ENCODE measurements at regions not wholly inside any gene's neighbourhood (a gene's known extent, or its start where the extent isn't known, plus 50 kb on each side); places are given as distances from the start of the nearest gene placed in this dataset.

DNA sequence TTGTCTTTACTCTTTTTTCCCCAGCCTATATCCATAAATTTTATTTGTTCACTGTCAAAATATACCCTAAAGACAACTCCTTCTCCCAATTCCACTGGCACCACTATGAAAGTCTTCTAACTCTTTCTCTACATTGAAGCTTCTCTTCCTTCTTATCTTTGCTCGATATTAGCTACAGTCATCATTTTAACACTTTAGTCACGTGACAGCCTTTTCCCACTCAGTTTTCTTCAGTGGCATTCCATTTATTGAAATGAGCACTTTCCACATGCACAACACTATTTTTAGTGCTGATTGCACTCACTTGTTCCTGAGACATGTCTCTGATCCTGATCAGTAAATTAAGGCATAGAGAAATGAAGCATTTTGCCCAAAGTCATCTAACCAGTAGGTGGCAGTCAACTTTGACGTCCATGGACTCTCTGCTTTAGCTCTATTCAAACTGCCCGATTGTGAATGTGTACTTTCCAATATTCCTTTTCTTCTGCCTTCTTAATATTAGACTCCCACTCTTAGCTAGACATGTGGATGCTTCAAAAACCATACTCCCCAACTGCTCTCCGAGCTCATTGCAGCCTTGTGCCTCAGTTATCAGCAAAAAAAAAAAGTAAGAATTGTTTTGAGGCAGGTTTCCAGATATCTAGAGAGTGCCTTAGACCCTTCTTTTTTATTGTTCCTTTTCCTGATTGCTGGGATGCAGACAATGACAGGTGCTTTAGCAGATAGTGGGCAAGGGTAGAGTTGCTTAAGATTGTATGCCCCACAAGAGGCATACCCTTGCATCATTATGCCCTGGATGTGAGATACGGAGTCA lies 394.4 kb upstream of the ADGRL3 start:
- DNase-seq (ENCODE audit: insufficient read length, low spot score) (no peak), FAIRE-seq (no peak)

DNA sequence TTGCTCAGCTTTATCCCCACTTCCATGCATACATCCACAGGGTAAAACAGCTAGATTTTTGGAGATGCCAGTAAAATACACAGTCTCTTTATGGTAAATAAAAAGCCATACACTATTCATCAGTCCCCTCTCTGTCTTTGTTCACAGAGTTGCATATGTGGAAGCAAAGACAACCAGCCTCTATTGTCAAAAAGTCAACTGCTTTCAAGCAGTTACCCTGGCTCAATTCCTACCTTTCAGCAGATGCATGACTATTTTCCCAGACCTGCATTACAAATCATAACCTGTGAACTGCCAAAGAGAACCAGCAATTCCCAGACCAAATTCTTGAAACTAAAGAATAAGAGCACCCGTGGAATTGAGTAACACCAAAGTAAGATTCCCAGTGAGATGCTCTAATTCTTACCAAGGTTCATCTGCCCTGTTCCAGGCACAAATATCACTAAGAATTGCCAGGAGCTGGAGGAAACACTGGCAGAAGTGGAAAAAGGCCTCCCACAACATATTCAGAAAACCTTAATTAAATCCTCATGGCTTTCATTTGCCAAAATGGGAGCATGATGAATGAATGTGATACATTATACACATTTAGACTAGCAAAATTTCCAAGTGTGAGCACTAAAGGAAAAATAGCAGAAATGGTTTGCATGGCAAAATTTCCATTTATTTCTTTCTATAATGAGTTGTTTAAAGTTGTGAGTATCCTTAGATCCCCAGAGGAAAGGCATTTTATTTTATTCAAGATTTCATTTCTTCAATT lies 391.2 kb upstream of the ADGRL3 start:
- FAIRE-seq (no peak), DNase-seq (ENCODE audit: insufficient read length, low spot score) (no peak)

DNA sequence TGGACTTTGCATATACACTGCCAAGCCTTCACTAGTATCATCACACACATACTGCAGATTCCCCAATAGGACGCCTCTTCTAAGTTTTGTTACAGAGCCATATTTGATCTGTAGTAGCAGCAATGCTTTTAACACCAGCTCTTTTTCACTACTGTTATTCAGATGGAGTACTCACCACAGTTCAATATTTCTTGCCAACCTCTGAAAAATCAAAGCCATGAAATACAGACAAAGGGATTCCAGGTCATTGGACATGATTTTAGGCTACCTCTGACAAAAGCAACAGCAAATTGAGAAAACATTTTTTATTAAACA lies 390.7 kb upstream of the ADGRL3 start:
- FAIRE-seq (no peak), DNase-seq (ENCODE audit: insufficient read length, low spot score) (no peak)

DNA sequence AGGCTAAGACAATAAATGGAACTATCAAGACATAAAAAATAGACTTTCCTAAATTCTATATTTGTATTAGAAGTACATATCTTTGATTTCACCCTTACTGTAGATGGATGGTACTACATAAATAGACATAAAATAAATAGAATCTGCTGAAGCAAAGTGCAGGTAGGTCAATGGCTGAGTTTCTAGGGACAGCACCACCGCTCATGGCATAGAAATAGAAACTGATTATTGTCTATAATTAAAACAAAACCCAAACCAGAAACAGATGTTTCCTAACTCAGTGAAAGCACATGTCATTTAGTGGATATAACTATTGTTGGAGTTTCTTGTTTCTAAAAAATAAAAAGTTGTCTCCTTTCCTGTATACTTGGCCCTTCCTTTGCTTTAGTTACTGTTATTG lies 387.3 kb upstream of the ADGRL3 start:
- DNase-seq (ENCODE audit: insufficient read length, low spot score) (no peak), FAIRE-seq (no peak)

DNA sequence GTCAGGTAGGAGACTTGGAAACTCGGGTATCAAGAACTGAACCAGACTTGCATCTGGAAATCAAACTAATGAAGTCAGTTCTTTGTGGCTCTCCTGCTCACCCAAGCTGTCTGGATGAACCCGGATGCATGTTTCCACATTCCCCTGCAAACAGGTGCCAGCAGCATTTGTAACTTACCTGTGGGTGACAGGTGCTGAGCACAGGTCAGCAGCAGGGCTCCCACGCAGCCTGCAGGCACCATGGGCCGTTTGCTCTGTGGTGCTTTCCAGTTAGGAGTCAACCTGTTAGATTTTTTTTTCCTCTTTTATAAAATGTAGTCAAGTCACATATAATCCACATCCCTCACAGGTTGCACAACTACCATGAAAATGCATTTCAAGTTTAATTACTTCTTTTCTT lies 385.6 kb upstream of the ADGRL3 start:
- FAIRE-seq (no peak), DNase-seq (ENCODE audit: insufficient read length, low spot score) (no peak)

DNA sequence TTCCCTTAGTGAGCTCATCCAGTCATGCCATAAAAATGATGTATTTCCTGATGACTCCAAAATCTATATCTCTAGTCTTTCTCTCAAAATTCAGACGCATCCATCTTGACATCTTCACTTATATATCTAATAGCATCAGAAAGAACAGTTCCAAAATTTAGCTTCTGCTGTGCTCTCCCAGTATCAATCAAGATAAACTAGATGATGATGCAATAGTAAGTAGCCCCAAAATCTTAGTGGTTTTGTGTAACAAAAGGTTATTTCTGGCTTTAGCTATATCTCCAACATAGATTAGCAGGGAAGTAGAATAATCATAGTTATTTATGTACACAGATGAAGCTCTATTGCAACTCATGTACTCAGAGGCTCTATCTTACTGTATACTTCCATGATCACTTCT lies 382.5 kb upstream of the ADGRL3 start:
- FAIRE-seq (no peak), DNase-seq (ENCODE audit: insufficient read length, low spot score) (no peak)

DNA sequence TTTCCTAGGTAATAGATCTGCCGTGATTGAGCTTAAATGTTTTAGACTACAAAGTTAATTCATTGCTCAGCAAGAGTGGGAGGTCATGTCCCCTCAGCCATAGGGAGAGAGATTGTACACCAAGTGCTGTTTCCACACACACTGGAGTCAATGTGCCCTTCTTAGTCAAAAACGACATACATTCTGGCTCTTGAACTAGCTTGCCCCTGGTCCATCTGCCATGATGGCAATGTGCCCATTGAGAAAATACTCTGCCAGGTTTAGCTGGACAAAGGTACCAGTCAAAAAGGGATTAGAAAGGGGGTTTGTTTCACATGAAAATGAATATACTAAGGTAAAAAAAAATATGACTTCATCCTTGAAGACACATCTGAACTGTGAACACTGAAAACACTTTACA lies 377.1 kb upstream of the ADGRL3 start:
- DNase-seq (ENCODE audit: insufficient read length, low spot score) (no peak), FAIRE-seq (no peak)

DNA sequence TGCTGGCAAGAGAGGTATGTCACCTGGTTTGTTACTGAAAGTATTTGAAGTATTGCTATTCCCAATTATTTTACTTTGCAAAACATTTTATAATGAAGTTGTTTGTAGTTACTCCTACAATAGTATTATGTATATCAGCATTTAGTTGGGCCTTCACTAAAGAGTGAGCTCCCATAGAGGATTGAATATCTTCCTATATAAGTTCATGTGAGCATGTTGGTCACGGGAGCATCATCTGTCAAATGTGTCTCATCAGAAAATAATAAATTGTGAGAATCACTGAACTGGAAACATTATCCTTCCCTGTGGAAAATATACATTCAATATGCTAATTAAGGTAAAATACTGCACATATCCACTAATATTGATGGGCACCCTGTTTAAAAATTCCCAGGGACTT lies 360.1 kb upstream of the ADGRL3 start:
- FAIRE-seq, result no peak
- no peak for DNase-seq (ENCODE audit: insufficient read length, low spot score)

DNA sequence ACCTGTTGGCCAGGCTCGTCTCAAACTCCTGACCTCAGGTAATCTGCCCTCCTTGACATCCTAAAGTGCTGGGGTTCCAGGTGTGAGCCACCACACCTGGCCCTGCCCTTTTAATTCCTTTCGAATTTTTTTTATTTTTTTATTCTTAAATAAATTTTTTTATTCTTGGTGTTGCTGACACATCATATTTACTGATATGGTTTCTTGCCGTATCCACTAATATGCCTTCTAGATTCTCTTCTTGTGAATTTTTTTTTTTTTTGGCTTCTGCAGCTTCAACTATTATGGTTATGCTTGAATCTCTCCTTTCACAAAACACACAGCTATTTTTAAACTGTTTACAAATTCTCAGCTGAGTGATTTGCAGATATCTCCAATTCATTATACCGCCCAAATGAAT lies 353.4 kb upstream of the ADGRL3 start:
- FAIRE-seq, result no peak

DNA sequence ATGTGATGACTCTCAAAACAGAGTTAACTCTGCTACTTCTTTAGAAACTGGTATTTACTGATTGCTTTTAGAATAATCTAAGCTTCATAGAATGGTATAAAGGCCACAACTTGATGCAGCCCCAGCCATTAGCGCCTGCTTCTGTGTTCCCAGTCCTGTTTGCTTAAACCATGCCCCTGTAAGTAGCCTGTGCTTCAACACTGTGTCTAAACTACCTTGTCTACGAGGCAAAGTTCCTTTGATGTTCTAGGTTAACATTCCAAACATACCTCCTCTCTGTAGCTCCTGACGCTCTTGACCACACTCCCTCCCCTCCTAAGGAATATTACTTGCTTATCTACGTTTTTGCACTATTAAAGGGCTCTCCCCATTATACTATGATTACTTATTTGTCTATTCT lies 352.5 kb upstream of the ADGRL3 start:
- no peak for FAIRE-seq
- DNase-seq (ENCODE audit: insufficient read length, low spot score), result no peak

More for the DNA sequence above, 353.4 kb upstream of the ADGRL3 start:
- no peak for DNase-seq (ENCODE audit: insufficient read length, low spot score)

DNA sequence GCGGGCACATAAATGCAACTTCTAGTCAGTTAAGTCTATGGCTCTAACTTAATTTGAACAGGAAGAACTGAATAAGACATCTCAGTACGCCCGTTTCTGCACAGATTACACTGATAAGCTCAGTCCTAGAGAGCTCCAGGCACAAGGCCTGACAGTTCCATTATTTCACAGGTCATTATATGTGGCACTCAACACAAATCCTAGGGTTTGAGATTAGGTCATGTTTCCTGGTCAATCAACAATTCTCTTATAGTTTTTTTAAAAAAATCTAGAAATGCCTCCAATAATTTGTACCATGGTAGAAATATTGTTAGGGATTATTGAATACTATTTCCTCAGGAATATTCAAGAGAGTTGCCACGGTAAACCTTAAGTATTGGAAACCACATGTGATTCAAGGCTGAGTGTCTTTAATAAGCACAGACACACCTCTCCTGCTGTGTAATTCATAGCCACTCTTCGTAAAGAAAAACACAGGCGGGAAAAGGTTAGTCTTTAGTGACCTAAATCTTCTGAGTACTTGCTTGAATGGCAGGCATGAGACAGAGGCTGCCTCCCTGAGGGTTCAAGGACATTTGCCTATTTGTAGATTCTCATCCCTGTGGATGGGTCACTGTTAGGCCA lies 342.9 kb upstream of the ADGRL3 start:
- FAIRE-seq, result no peak
- DNase-seq (ENCODE audit: insufficient read length, low spot score), result no peak

DNA sequence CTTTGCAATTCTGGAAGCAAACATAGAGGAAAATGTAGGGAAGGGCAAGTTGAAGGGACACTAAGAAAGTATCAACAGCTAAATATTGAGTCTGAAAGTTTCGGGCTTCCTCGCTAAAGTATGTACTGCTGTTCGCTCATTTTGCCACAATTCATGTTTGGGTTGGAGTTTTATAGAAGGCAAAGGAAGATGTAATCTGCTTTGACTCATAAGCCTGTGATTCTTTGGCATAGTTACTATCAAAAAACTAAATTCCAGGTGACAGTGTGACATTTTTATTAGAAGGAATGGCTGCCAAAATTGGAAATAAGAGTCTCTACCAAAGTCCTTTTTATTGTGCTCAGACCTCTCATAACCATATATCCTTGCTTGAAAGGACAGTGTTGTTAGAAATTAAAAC lies 336.7 kb upstream of the ADGRL3 start:
- FAIRE-seq, result no peak
- DNase-seq (ENCODE audit: insufficient read length, low spot score), result no peak

DNA sequence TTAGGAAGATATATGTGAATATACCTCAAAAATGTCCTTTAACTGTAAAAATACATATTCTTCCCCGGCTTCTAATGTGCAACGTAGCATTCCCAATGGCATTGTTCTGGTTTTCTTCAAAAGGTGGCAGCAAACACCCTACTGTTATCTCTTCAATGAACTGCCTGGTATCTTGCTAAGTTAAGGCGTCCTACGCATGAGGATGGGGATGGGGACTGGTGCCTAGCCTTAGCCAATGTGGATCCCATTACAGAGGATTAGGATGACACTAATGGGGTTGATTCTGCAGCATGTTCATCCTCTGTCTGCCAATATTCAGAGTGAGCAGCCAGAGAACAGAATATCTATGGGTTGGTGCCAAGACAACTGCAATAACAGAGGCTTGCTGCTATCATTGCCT lies 334.9 kb upstream of the ADGRL3 start:
- FAIRE-seq, result no peak
- no peak for DNase-seq (ENCODE audit: insufficient read length, low spot score)

DNA sequence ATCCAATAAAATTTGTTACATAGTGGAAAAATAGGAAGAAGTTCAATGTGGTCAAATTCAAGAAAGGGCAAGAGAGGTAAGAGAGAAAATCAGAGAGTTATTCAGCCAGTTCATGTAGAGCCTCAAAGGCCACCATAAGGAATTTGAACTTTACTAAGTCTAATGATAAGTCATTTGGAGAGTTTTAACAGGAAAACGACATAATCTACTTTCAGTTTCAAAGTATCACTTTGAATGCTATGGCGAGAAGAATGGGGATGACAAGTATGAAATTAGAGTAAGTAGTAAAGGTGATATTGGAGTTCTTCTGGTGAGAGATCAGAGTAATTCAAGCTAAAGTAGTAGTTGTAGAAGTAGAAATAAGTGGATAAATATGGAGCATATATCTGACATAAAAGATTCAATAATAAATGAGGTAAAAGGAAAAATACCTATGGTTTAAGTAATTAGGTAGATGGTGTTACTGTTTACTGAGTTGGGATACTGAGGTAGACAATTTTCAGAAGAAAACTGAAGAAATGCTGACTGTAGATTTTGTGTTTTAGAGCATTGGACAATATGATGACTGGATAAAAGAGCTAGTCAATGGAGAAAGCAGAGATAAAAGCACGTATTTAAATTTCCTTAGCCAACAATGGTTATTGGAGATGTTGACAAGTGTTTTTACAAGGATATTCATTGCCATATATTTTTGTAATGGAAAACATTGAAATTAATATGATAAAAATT lies 331.7 kb upstream of the ADGRL3 start:
- DNase-seq (ENCODE audit: insufficient read length, low spot score) (no peak), FAIRE-seq (no peak)

DNA sequence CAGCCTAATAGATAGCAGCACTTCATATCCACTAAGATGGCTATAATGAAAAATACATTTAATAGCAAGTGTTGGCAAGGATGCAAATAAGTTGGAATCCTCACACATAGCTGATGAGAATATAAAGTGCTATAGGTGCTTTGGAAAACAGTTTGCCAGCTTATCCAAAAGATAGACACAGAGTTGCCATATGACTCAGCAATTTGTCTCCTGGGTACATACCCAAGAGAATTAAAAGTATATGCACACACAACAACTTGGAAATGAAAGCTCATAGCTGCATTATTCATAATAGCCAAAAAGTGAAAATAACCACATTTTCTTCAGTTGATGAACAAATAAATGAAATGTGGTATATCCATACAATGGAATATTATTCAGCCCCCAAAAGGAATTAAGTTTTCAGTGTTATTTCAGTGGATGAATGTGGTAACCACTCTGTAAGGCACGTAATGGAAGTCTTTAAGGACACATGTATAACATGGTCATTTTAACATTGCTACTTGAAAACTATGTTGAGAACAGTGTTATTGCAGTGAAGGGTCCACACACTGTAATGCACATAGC lies 320.9 kb upstream of the ADGRL3 start:
- FAIRE-seq (no peak), DNase-seq (ENCODE audit: insufficient read length, low spot score) (no peak)

DNA sequence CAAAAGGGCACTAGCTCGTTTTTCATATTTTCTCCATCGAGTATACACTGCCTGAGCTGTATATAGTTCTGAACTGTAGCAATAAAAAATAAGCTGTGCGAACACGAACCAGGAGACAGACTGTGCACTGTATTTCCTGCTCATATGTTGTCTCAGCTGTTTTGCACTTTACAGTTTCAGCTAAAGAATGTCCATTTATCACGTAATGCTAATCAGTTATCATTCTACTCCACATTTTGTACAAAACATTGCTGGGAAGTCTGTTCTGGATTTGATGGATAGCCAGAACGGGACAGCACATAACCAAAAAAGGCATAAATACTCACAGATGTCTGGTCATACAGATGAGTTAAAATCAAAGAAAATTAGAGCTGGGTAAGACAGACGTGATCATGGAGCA lies 315.5 kb upstream of the ADGRL3 start:
- FAIRE-seq (no peak), DNase-seq (ENCODE audit: insufficient read length, low spot score) (no peak)

DNA sequence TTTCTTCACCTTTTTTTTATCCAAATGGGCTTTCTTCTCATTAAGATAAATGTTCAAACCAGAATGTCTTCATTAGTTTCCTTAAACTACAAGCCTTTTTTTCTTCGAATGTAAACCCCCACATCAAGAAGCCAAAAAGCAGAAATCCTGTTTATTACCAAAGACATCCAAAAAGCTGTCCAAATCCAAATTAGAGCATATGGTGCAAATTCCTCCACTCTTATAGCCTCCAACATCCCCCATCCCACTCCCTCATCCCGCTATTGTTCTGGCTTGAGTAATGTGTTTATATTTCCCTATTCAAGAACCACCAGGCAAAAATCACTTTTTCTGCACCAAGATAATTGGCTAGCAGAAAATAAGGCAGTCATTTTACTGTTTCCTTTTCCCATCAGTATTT lies 315.1 kb upstream of the ADGRL3 start:
- FAIRE-seq (no peak), DNase-seq (ENCODE audit: insufficient read length, low spot score) (no peak)

DNA sequence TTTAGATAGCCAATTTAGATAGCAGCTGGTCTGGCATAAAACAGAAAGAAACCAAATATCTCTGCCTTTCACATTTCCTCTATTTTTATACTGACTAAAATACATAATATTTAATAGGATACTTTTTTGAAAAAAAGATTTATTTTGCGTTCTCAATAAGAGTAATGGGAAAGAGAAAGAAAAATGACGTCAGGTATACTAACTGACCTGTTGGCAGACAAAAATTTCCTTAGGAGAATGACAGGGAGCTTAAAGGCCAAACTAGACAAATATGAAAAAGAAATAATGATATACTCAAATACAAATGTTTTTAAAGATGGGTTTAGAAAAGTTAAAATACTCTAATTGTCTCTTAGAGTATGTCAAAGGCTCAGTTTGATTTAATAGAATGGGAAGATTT lies 309.4 kb upstream of the ADGRL3 start:
- FAIRE-seq (no peak), DNase-seq (ENCODE audit: insufficient read length, low spot score) (no peak)

DNA sequence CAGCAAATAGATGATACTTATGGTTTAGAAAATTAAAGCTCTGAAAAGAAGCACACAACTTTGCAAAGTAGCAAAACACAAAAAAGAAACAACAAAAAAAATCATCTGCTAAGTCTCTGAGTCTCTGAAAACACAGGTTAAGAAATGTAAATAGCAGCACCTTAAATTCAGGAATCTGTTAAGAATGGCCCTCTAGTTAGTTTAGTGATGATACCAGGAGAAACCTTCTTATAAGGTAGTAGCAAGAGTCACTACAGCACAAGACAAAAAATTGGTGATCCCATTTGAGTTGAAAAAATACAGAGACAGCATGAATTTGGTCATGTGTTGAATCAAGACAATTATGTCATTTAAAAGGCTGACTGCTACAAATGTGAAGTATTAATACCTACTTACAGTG lies 308.2 kb upstream of the ADGRL3 start:
- no peak for DNase-seq (ENCODE audit: insufficient read length, low spot score)
- no peak for FAIRE-seq

DNA sequence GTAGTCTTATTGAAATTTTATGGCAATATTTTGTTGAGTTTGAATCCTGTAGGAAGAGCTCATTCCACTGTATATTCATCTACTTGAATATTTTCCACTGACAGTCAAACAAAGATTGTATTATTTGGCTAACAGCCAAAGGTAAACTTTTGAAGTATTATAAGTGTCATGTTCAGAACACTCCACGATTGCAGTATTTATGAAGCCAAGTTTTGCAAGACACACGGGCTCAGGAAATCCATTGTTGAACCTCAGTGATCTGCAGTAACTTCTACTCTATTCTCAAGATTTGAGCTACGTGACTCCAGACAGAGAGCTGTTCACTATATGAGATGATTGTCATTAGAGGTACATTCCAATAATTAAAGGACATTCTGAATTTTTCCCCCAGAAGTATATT lies 302.7 kb upstream of the ADGRL3 start:
- no peak for FAIRE-seq
- no peak for DNase-seq (ENCODE audit: insufficient read length, low spot score)

DNA sequence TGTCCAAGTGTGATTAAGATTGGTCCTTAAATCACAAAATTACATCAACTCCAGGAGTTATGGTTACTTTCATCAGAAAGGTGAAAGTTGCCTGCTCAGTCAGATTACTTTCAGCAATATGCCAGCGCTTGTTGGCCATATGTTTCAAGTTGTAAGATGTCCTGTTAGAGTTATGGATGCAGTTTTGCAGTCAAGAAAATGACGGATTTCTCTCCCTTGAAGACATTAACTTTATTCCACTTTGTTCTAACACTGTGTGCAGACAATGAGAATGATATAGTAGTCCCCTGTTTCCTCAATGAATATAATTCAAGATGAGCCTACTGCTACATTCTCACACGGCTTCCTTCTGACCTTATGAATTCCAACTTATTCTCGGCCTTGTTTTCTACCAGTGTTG lies 295.0 kb upstream of the ADGRL3 start:
- FAIRE-seq, result no peak

More for the DNA sequence above, 295.0 kb upstream of the ADGRL3 start:
- DNase-seq (ENCODE audit: insufficient read length, low spot score), result no peak

All from HTR-8/SVneo (cell line).